ENCODE measurements at regions not wholly inside any gene's neighbourhood (a gene's known extent, or its start where the extent isn't known, plus 50 kb on each side); places are given as distances from the start of the nearest gene placed in this dataset.

DNA sequence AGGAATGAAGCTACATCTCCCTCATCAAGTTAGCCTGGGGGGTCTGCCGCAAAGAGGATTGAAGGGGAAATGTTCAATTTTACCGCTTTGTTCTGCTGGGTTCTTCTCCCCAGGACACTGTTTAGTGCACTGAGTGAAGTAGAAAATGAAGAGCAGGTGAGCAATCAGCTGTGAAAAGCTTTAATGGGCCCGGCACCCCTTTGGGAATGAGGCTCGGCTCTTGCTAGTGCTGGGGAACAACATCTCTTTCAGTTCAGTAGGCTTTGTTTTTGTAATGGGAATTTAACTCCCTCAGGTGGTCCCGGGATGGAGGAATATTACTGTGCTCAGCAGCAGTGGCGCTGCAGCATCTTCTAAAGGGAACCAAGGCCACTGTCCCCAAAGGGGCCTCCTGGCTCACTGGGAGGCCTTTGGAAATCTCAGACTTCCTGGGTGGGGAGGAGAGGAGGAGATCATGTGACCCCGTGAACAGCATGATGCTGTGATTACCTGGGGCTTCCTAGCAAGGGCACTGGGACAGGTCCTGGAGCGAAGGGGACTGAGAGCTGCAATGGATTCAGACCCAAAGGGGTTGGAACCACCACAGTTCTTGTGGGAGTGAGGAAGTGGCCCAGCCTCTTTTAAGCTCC, 85.2 kb upstream of the MAX start:
- TF ChIP-seq CTCF (IDR thresholded peaks at IDR 0.05; ENCODE audit: control extremely low read depth, extremely low read depth) = no peak
- no peaks in the 10 kb centered on the region for H3K36me3 ChIP-seq (ENCODE audit: control insufficient read depth in 4 of 4, insufficient read depth in 4 of 4, low read length in 4 of 4)
- ATAC-seq (ENCODE audit: insufficient read depth, low FRiP score) (no peak), DNase-seq (no peak)
- 78 to 85% methylated on average over 8 of the region's 8 CpGs for WGBS, 2 donors
- H3K27ac ChIP-seq (ENCODE audit: low read depth in 1 of 2, low read length in 1 of 2) = no peak overlapping the region
- no peak overlapping the region for H3K9ac ChIP-seq (ENCODE audit: insufficient read depth in 1 of 2, low read length in 2 of 2)
- H3K27me3 ChIP-seq (ENCODE audit: control insufficient read depth in 3 of 3, insufficient read depth in 3 of 3, low read length in 2 of 3) = peaks cover 0 to 3% (median 0%) of the 10 kb centered on the region in 3 donors
- H3K9me3 ChIP-seq (ENCODE audit: control insufficient read depth in 4 of 4, insufficient read depth in 3 of 4, low read length in 3 of 4) = peaks cover 0 to 3% (median under 1%) of the 10 kb centered on the region in 4 donors
- no peak overlapping the region for H3K4me3 ChIP-seq
- no peaks in the 10 kb centered on the region for H3K4me1 ChIP-seq (ENCODE audit: control insufficient read depth in 5 of 5, insufficient read depth in 5 of 5, low read length in 5 of 5)

DNA sequence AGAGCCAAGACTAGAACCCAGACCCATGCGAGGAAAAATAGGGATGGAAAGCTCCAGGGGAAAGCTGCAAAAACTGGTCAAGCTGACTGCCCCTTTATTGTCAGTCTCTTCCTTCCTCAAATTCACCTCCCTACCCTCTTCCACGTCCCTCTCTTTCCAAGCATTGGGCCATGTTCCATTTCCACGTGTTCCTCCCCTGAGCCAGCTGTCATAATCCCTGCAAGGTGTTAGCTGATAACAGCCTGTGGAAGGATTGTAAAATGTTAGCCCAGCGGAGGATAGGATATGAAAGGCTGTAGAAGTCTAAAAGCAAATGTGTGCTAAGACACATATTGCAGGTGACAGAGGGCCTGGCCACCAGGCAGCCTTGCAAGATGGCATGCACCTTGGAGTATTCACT, 88.0 kb upstream of the MAX start:
- Histone ChIP-seq H3K9ac (ENCODE audit: insufficient read depth in 1 of 2, low read length in 2 of 2) (no peak overlapping the region), H3K4me1 (ENCODE audit: control insufficient read depth in 5 of 5, insufficient read depth in 5 of 5, low read length in 5 of 5) (no peaks in the 10 kb centered on the region), H3K36me3 (ENCODE audit: control insufficient read depth in 4 of 4, insufficient read depth in 4 of 4, low read length in 4 of 4) (no peaks in the 10 kb centered on the region), H3K4me3 (no peak overlapping the region), H3K27ac (ENCODE audit: low read depth in 1 of 2, low read length in 1 of 2) (no peak overlapping the region), H3K9me3 (ENCODE audit: control insufficient read depth in 4 of 4, insufficient read depth in 3 of 4, low read length in 3 of 4) (peaks cover 0 to 3% (median 0%) of the 10 kb centered on the region in 4 donors), H3K27me3 (ENCODE audit: control insufficient read depth in 3 of 3, insufficient read depth in 3 of 3, low read length in 2 of 3) (peaks cover 0 to 3% (median 0%) of the 10 kb centered on the region in 3 donors)
- no peak for DNase-seq
- TF ChIP-seq CTCF (IDR thresholded peaks at IDR 0.05; ENCODE audit: control extremely low read depth, extremely low read depth) = no peak
- WGBS, 2 donors = 68 to 71% methylated on average over 4 of the region's 4 CpGs
- no peak for ATAC-seq (ENCODE audit: insufficient read depth, low FRiP score)

DNA sequence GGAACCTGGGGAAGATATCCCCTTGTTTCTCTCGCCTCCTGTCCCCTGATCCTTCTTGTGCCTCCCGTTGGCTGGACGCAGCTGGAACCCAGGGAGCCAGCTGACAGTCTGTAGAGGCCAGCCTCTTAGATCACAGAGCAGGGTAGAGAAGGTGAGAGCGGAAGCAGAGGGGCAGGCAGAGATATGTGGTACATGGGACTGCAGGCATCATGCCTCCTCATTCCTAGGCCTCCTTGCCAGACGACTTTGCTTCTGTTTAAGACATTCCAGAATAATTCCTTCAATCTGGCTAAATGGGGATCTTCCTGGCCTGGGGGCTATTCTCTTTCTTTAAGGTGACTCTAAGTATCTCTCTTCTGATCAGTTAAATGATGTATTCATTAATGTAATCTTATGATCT, 89.4 kb upstream of the MAX start:
- 85 to 92% methylated on average over 5 of the region's 5 CpGs for WGBS, 2 donors
- no peak overlapping the region for H3K27ac ChIP-seq (ENCODE audit: low read depth in 1 of 2, low read length in 1 of 2)

More for the DNA sequence above, 89.4 kb upstream of the MAX start:
- ATAC-seq (ENCODE audit: insufficient read depth, low FRiP score) (no peak), DNase-seq (no peak)
- Histone ChIP-seq H3K4me1 (ENCODE audit: control insufficient read depth in 5 of 5, insufficient read depth in 5 of 5, low read length in 5 of 5) (no peaks in the 10 kb centered on the region), H3K27me3 (ENCODE audit: control insufficient read depth in 3 of 3, insufficient read depth in 3 of 3, low read length in 2 of 3) (peaks cover 0 to 3% (median 0%) of the 10 kb centered on the region in 3 donors), H3K36me3 (ENCODE audit: control insufficient read depth in 4 of 4, insufficient read depth in 4 of 4, low read length in 4 of 4) (no peaks in the 10 kb centered on the region), H3K9me3 (ENCODE audit: control insufficient read depth in 4 of 4, insufficient read depth in 3 of 4, low read length in 3 of 4) (peaks cover 0 to 3% (median 0%) of the 10 kb centered on the region in 4 donors), H3K4me3 (no peak overlapping the region), H3K9ac (ENCODE audit: insufficient read depth in 1 of 2, low read length in 2 of 2) (no peak overlapping the region)
- no peak for TF ChIP-seq CTCF (IDR thresholded peaks at IDR 0.05; ENCODE audit: control extremely low read depth, extremely low read depth)

Measured in lung (tissue), 11 donors.